ENCODE measurements at regions not wholly inside any gene's neighbourhood (a gene's known extent, or its start where the extent isn't known, plus 50 kb on each side); places are given as distances from the start of the nearest gene placed in this dataset.

DNA sequence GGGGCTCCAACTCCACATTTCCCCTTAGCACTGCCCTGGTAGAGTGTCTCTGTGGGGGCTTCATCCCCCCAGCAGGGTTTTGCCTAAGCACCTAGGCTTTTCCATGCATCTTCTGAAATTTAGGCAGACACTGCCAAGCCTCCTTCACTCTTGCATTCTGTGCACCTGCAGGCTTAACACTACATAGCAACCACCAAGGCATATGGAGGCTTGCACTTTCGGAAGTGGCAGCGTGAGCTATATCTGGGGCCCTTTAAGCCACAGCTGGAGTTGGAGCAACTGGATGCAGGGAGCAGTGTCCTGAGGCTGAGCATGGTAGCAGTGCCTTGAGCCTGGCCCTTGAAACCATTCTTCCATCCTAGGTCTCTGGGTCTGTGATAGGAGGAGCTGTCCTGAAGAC, 214.8 kb upstream of the RPL34 start:
- Mint-ChIP-seq H3K4me1 (no peaks in the 10 kb centered on the region), H3K36me3 (no peaks in the 10 kb centered on the region), H3K4me3 (no peak overlapping the region), H3K27me3 (ENCODE audit: low read depth in 2 of 2) (peaks cover 0 to 3% of the 10 kb centered on the region in 2 donors), H3K9me3 (peaks cover 0 to 3% of the 10 kb centered on the region in 2 donors), H3K27ac (no peak overlapping the region)
- no peaks in the 10 kb centered on the region for H3K27me3 ChIP-seq (ENCODE audit: control insufficient read depth, insufficient read depth, low read length)
- WGBS (ENCODE audit: insufficient coverage): 96% methylated on average over 2 of the region's 2 CpGs
- ATAC-seq: no peak
- no peaks in the 10 kb centered on the region for H3K4me1 ChIP-seq (ENCODE audit: control insufficient read depth, insufficient read depth, low read length)
- TF ChIP-seq, protein P1, sequence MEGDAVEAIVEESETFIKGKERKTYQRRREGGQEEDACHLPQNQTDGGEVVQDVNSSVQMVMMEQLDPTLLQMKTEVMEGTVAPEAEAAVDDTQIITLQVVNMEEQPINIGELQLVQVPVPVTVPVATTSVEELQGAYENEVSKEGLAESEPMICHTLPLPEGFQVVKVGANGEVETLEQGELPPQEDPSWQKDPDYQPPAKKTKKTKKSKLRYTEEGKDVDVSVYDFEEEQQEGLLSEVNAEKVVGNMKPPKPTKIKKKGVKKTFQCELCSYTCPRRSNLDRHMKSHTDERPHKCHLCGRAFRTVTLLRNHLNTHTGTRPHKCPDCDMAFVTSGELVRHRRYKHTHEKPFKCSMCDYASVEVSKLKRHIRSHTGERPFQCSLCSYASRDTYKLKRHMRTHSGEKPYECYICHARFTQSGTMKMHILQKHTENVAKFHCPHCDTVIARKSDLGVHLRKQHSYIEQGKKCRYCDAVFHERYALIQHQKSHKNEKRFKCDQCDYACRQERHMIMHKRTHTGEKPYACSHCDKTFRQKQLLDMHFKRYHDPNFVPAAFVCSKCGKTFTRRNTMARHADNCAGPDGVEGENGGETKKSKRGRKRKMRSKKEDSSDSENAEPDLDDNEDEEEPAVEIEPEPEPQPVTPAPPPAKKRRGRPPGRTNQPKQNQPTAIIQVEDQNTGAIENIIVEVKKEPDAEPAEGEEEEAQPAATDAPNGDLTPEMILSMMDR (IDR thresholded peaks at IDR 0.05): no peak
- no peaks in the 10 kb centered on the region for H3K36me3 ChIP-seq (ENCODE audit: control insufficient read depth, insufficient read depth, low read length)
- no peaks in the 10 kb centered on the region for H3K9me3 ChIP-seq (ENCODE audit: control insufficient read depth, insufficient read depth, low read length)
- no peak for DNase-seq
- H3K4me3 ChIP-seq (ENCODE audit: low read length): no peak overlapping the region
- intact Hi-C loops (cut with micrococcal nuclease): no loop called here
- no peak overlapping the region for H3K27ac ChIP-seq (ENCODE audit: low read length)

DNA sequence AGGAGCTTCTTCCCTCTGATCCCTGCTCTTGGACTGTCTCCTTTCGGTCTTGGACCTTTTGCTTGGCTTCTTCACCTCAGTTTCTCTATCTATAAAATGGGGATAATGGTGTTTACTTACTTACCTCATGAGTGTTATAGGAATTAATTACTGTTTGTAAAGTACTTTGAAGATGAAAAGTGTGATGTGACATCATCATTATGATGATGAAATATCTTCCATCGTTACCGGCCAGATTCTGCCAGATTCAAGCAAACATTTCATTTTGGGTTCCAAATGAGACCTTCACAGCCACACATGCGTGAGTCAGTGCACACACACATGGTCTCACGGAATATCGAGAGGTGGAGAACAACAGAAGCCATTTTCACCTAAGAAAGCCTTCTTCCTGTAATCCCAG, 220.1 kb upstream of the RPL34 start:
- H3K9me3 Mint-ChIP-seq: no peaks in the 10 kb centered on the region
- H3K4me3 Mint-ChIP-seq: no peak overlapping the region
- DNase-seq: no peak
- TF ChIP-seq, protein P1 (IDR thresholded peaks at IDR 0.05): no peak
- intact Hi-C loops (cut with micrococcal nuclease): no loop called here
- no peaks in the 10 kb centered on the region for H3K4me1 Mint-ChIP-seq
- H3K27me3 Mint-ChIP-seq (ENCODE audit: low read depth in 2 of 2): peaks cover 3% of the 10 kb centered on the region in 2 donors
- H3K27ac Mint-ChIP-seq: no peak overlapping the region
- 93% methylated on average over 5 of the region's 6 CpGs for WGBS (ENCODE audit: insufficient coverage)
- Histone ChIP-seq H3K27me3 (ENCODE audit: control insufficient read depth, insufficient read depth, low read length) (no peaks in the 10 kb centered on the region), H3K27ac (ENCODE audit: low read length) (no peak overlapping the region), H3K9me3 (ENCODE audit: control insufficient read depth, insufficient read depth, low read length) (no peaks in the 10 kb centered on the region), H3K36me3 (ENCODE audit: control insufficient read depth, insufficient read depth, low read length) (no peaks in the 10 kb centered on the region), H3K4me3 (ENCODE audit: low read length) (no peak overlapping the region), H3K4me1 (ENCODE audit: control insufficient read depth, insufficient read depth, low read length) (no peaks in the 10 kb centered on the region)
- no peak for ATAC-seq
- H3K36me3 Mint-ChIP-seq: no peaks in the 10 kb centered on the region

DNA sequence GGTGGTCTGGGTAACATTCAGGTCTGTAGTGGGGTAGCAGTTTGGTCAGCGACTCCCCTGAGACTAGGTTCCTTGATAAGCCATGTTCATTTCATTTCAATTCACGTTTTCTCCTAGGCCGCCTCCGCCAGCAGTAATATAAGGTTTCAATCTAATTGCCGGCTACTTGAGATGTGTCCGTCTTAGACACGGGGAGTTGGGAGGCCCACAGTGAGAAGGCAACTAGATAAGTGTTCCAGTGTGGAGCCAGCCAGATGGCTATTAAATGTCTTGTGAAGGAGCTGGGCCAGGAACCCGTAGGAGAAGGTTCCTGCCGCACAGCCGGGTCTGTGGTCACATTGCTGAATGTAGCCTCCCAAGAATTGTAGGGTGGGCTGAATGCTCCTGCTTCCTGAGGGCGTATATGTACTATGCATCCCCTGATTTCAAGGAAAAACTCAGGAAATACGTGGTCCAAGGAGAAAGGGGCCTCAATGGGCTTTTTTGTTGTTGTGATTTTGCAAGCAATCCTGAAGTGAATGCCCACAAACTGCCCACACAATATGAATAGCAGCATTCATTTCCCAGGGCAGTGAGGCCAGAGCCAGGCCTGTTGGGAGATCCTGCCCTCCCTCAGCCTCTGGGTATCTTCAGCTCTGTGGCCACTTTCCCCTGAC, 220.6 kb upstream of the RPL34 start:
- Mint-ChIP-seq H3K27me3 (ENCODE audit: low read depth in 2 of 2) (peaks cover 8 to 9% of the 10 kb centered on the region in 2 donors), H3K27ac (no peak overlapping the region), H3K9me3 (no peaks in the 10 kb centered on the region), H3K36me3 (no peaks in the 10 kb centered on the region), H3K4me1 (peaks cover 0 to 5% of the 10 kb centered on the region in 2 donors), H3K4me3 (no peak overlapping the region)
- no peaks in the 10 kb centered on the region for H3K27me3 ChIP-seq (ENCODE audit: control insufficient read depth, insufficient read depth, low read length)
- TF ChIP-seq, protein P1 (IDR thresholded peaks at IDR 0.05): no peak
- H3K27ac ChIP-seq (ENCODE audit: low read length): no peak overlapping the region
- H3K36me3 ChIP-seq (ENCODE audit: control insufficient read depth, insufficient read depth, low read length): no peaks in the 10 kb centered on the region
- no peak overlapping the region for H3K4me3 ChIP-seq (ENCODE audit: low read length)
- intact Hi-C loops (cut with micrococcal nuclease): no loop called here
- 88% methylated on average over 12 of the region's 12 CpGs for WGBS (ENCODE audit: insufficient coverage)
- no peaks in the 10 kb centered on the region for H3K4me1 ChIP-seq (ENCODE audit: control insufficient read depth, insufficient read depth, low read length)
- DNase-seq (no peak), ATAC-seq (no peak)
- H3K9me3 ChIP-seq (ENCODE audit: control insufficient read depth, insufficient read depth, low read length): no peaks in the 10 kb centered on the region

DNA sequence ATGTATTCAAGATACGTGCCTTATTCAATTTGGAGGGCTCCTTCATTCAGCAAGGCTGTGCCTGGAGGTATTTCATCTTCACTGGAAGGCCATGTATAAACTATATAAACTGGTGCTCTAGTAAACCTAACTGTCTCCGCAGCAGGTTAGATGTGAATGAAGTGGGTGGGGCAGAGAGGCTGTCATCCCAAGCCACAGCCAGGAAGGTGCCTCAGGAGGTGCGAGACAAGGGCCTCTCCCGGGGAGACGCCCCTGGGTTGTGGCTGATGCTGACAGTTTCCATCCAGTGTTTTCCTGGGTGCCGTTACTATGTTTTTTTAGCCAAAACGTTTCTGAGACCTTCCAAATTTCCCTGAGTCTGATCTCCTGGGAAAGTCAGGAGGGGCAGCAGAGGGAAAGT, 221.5 kb upstream of the RPL34 start:
- Histone ChIP-seq H3K9me3 (ENCODE audit: control insufficient read depth, insufficient read depth, low read length) (no peaks in the 10 kb centered on the region), H3K27me3 (ENCODE audit: control insufficient read depth, insufficient read depth, low read length) (no peaks in the 10 kb centered on the region), H3K4me1 (ENCODE audit: control insufficient read depth, insufficient read depth, low read length) (no peaks in the 10 kb centered on the region), H3K4me3 (ENCODE audit: low read length) (no peak overlapping the region), H3K36me3 (ENCODE audit: control insufficient read depth, insufficient read depth, low read length) (no peaks in the 10 kb centered on the region), H3K27ac (ENCODE audit: low read length) (no peak overlapping the region)
- no peak overlapping the region for H3K27ac Mint-ChIP-seq
- H3K27me3 Mint-ChIP-seq (ENCODE audit: low read depth in 2 of 2): peaks cover 10 to 11% of the 10 kb centered on the region in 2 donors
- intact Hi-C loops (cut with micrococcal nuclease): no loop called here
- peaks cover 0 to 5% of the 10 kb centered on the region in 2 donors for H3K4me1 Mint-ChIP-seq
- no peak overlapping the region for H3K4me3 Mint-ChIP-seq
- no peaks in the 10 kb centered on the region for H3K36me3 Mint-ChIP-seq
- TF ChIP-seq, protein P1 (IDR thresholded peaks at IDR 0.05): no peak
- DNase-seq (no peak), ATAC-seq (no peak)
- H3K9me3 Mint-ChIP-seq: no peaks in the 10 kb centered on the region
- WGBS (ENCODE audit: insufficient coverage): 84% methylated on average over 7 of the region's 7 CpGs
